Gastrocnemius medialis (tissue), 4 donors: ENCODE measurements at regions not wholly inside any gene's neighbourhood (a gene's known extent, or its start where the extent isn't known, plus 50 kb on each side); places are given as distances from the start of the nearest gene placed in this dataset.

Source experiments
- ATAC-seq, 2 donors: fragments of 150-250 bp; one replicate each; pipeline ENCODE4 v1.9.1; 2016
- DNase-seq, 2 donors: peaks; one replicate each; pipeline ENCODE4 v3.0.0-alpha.2; 2019
- H3K27ac ChIP-seq, 4 donors: fragments of 200-600 bp; sonication (generic); 1 replicate in 1 of 4; 2 replicates in 3 of 4; pipeline ENCODE4 v1.5.1; 2016 to 2018; ENCODE audit warnings: mild to moderate bottlenecking in 2 of 4, moderate library complexity in 1 of 4
- H3K27me3 ChIP-seq, 3 donors: fragments of 200-600 bp; sonication (generic) in 2 of 3; 1 replicate in 1 of 3; 2 replicates in 2 of 3; pipeline versions ENCODE4 v1.5.1 to v1.6.0; 2016 to 2019; ENCODE audit warnings: mild to moderate bottlenecking in 1 of 3, moderate library complexity in 1 of 3
- H3K36me3 ChIP-seq, 2 donors: fragments of 200-600 bp; sonication (generic) in 1 of 2; one replicate each; pipeline ENCODE4 v1.5.1; 2017 to 2018
- H3K4me1 ChIP-seq, 2 donors: fragments of 200-600 bp; sonication (generic) in 1 of 2; one replicate each; pipeline ENCODE4 v1.5.1; 2016 to 2017; ENCODE audit warnings: mild to moderate bottlenecking in 2 of 2
- H3K4me3 ChIP-seq, 4 donors: fragments of 200-600 bp; sonication (generic) in 3 of 4; 1 replicate in 1 of 4; 2 replicates in 3 of 4; pipeline ENCODE4 v1.5.1; 2016 to 2019; ENCODE audit warnings: mild to moderate bottlenecking in 2 of 4
- H3K9me3 ChIP-seq, 3 donors: fragments of 200-600 bp; sonication (generic) in 2 of 3; 1 replicate in 1 of 3; 2 replicates in 2 of 3; pipeline ENCODE4 v1.5.1; 2016 to 2019
- CTCF ChIP-seq, 5 experiments: fragments of 450-650 bp in 3 of 5; fragments of 200-600 bp in 2 of 5; sonication (generic) in 2 of 5; IDR thresholded peaks in 4 of 5; conservative IDR thresholded peaks in 1 of 5; 1 replicate in 4 of 5; 2 replicates in 1 of 5; pipeline ENCODE4 v1.5.1; 2016 to 2019; ENCODE audit warnings: antibody characterized with exemption in 5 of 5, mild to moderate bottlenecking in 3 of 5, moderate library complexity in 3 of 5
- POLR2A ChIP-seq, 2 donors: fragments of 450-650 bp; IDR thresholded peaks; one replicate each; pipeline ENCODE4 v1.6.1; 2017; ENCODE audit warnings: antibody characterized with exemption in 2 of 2, mild to moderate bottlenecking in 2 of 2, moderate library complexity in 2 of 2
- in situ Hi-C, 4 donors: fragments of 200-750 bp; cut with MboI; loops; one replicate each; pipeline versions ENCODE4 v1.15.0 to v1.8.0; 2017; ENCODE audit warnings: low sequenced_read_pairs in 4 of 4
- intact Hi-C: fragments of 100-400 bp; cut with DNase I; formaldehyde crosslinking; loops from one replicate; pipeline ENCODE4 v1.15.1; 2023; ENCODE audit warnings: low total_unique reads

- intact Hi-C loops = no loop called here
- Histone ChIP-seq H3K9me3 (no peaks in the 10 kb centered on the region), H3K27me3 (peaks cover 0 to 4% (median 0%) of the 10 kb centered on the region in 3 donors), H3K36me3 (no peaks in the 10 kb centered on the region), H3K4me1 (peaks cover 0 to 4% of the 10 kb centered on the region in 2 donors), H3K4me3 (no peak overlapping the region), H3K27ac (no peak overlapping the region)
- ATAC-seq (no peak), DNase-seq (no peak)
- TF ChIP-seq CTCF (IDR thresholded peaks at IDR 0.05 in 4 of 5, conservative IDR thresholded peaks at IDR 0.05 in 1 of 5) = no peak
- no peak for TF ChIP-seq POLR2A (IDR thresholded peaks at IDR 0.05)
- in situ Hi-C loops = no loop called here
These were observed 104.7 kb upstream of the ESRRB start for GRCh38 chr14:76271041-76271755.

DNA sequence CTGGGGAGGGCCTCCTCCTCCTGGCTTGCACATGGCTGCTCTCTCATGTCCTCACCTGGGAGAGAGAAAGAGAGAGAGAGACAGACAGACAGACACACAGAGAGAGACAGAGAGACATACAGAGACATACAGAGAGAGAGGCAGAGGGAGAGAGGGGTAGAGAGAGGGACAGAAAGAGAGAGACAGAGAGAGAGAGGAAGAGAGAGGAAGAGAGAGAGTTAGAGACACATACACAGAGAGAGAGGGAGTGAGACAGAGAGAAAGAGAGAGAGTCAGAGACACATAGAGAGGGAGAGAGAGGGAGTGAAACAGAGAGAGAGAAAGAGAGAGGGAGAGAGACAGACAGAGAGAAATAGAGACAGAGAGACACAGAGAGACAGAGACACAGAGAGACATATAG, 103.6 kb upstream of the ESRRB start:
- Histone ChIP-seq H3K27ac (no peak overlapping the region), H3K36me3 (no peaks in the 10 kb centered on the region), H3K4me3 (no peak overlapping the region), H3K9me3 (no peaks in the 10 kb centered on the region), H3K27me3 (peaks cover 0 to 4% (median 0%) of the 10 kb centered on the region in 3 donors), H3K4me1 (peaks cover 0 to 4% of the 10 kb centered on the region in 2 donors)
- DNase-seq (no peak), ATAC-seq (no peak)
- in situ Hi-C loops = no loop called here
- intact Hi-C loops = no loop called here
- no peak for TF ChIP-seq POLR2A (IDR thresholded peaks at IDR 0.05)
- no peak for TF ChIP-seq CTCF (IDR thresholded peaks at IDR 0.05 in 4 of 5, conservative IDR thresholded peaks at IDR 0.05 in 1 of 5)

GRCh38 chr14:76272774-76273173, 103.2 kb upstream of the ESRRB start:
- ATAC-seq = no peak
- Histone ChIP-seq H3K9me3 (no peaks in the 10 kb centered on the region), H3K4me1 (peaks cover 0 to 4% of the 10 kb centered on the region in 2 donors), H3K27ac (no peak overlapping the region), H3K36me3 (no peaks in the 10 kb centered on the region), H3K4me3 (no peak overlapping the region), H3K27me3 (peaks cover 0 to 4% (median 0%) of the 10 kb centered on the region in 3 donors)
- intact Hi-C loops (no loop called here), in situ Hi-C loops (no loop called here)
- TF ChIP-seq CTCF (IDR thresholded peaks at IDR 0.05 in 4 of 5, conservative IDR thresholded peaks at IDR 0.05 in 1 of 5) = no peak
- DNase-seq = no peak

DNA sequence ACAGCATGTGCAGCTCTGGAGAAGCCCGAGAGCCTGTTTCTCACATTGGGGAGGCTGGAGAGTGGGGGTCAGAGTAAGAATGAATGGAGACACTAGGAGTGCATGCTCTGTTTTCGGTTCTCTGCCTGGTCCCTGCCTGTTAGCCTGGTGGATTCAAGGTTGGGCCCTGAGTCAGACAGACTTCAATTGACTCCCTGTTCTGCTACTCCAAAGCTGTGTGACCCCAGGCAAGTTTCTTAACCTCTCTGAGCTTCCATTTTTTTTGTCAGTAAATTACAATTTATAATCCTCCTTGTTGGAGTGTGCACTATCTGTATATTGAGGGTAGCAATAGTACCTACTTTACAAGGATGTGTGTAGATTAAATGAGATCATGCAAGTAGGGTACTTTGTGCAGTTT, 102.6 kb upstream of the ESRRB start:
- Histone ChIP-seq H3K9me3 (no peaks in the 10 kb centered on the region), H3K4me1 (peaks cover 0 to 2% of the 10 kb centered on the region in 2 donors), H3K4me3 (no peak overlapping the region), H3K36me3 (no peaks in the 10 kb centered on the region), H3K27ac (no peak overlapping the region), H3K27me3 (peaks cover 0 to 4% (median 0%) of the 10 kb centered on the region in 3 donors)
- TF ChIP-seq CTCF (IDR thresholded peaks at IDR 0.05 in 4 of 5, conservative IDR thresholded peaks at IDR 0.05 in 1 of 5) = no peak
- intact Hi-C loops (no loop called here), in situ Hi-C loops (no loop called here)
- no peak for DNase-seq
- no peak for ATAC-seq

DNA sequence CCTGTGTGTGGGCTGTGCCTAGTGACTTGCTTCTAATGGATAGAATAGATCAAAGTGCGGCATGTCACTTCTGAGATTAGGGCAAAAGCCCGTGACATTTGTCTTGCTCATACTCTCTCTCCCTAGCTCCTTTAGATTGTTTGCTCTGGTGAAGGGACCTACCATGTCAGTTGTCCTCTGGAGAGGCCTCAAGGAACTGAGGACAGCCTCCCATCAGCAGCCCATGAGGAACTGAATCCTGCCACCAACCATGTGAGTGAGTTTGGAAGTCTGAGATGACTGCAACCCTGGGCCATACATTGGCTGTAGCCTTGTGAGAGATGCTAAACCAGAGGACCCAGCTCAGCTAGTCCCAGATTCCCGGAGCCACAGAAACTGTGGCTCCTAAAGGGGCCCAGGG, 101.6 kb upstream of the ESRRB start:
- H3K4me3 ChIP-seq = no peak overlapping the region
- in situ Hi-C loops (no loop called here), intact Hi-C loops (no loop called here)
- ATAC-seq (no peak), DNase-seq (no peak)
- no peaks in the 10 kb centered on the region for H3K9me3 ChIP-seq
- no peaks in the 10 kb centered on the region for H3K36me3 ChIP-seq
- no peak for TF ChIP-seq CTCF (IDR thresholded peaks at IDR 0.05 in 4 of 5, conservative IDR thresholded peaks at IDR 0.05 in 1 of 5)
- H3K27me3 ChIP-seq = peaks cover 0 to 2% (median 0%) of the 10 kb centered on the region in 3 donors
- H3K4me1 ChIP-seq = no peaks in the 10 kb centered on the region
- H3K27ac ChIP-seq = no peak overlapping the region
